ENCODE measurements at regions not wholly inside any gene's neighbourhood (a gene's known extent, or its start where the extent isn't known, plus 50 kb on each side); places are given as distances from the start of the nearest gene placed in this dataset.

GRCh38 chr15:79172032-79172481 is 81.5 kb upstream of the RASGRF1 start:
- TF ChIP-seq, protein P1, sequence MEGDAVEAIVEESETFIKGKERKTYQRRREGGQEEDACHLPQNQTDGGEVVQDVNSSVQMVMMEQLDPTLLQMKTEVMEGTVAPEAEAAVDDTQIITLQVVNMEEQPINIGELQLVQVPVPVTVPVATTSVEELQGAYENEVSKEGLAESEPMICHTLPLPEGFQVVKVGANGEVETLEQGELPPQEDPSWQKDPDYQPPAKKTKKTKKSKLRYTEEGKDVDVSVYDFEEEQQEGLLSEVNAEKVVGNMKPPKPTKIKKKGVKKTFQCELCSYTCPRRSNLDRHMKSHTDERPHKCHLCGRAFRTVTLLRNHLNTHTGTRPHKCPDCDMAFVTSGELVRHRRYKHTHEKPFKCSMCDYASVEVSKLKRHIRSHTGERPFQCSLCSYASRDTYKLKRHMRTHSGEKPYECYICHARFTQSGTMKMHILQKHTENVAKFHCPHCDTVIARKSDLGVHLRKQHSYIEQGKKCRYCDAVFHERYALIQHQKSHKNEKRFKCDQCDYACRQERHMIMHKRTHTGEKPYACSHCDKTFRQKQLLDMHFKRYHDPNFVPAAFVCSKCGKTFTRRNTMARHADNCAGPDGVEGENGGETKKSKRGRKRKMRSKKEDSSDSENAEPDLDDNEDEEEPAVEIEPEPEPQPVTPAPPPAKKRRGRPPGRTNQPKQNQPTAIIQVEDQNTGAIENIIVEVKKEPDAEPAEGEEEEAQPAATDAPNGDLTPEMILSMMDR (IDR thresholded peaks at IDR 0.05), result no peak
- TF ChIP-seq EP300 (IDR thresholded peaks at IDR 0.05) (no peak), POLR2A (IDR thresholded peaks at IDR 0.05) (no peak)
